ENCODE measurements at regions not wholly inside any gene's neighbourhood (a gene's known extent, or its start where the extent isn't known, plus 50 kb on each side); places are given as distances from the start of the nearest gene placed in this dataset.
A peak's percentile ranks its signal among the peaks of the same experiment; 100 is the strongest.

- DNase-seq, result peak; percentile 40
Observed at GRCh38 chr6:54010340-54011276, 100.6 kb upstream of the MLIP start.

- no peak for DNase-seq
Observed at GRCh38 chr6:54011277-54011648, 100.0 kb upstream of the MLIP start.

- no peak for DNase-seq
Observed at GRCh38 chr6:54013966-54014365, 97.3 kb upstream of the MLIP start.

GRCh38 chr6:54014440-54014839, 96.8 kb upstream of the MLIP start:
- DNase-seq, result no peak

- no peak for DNase-seq
Observed at GRCh38 chr6:54017877-54018276, 93.4 kb upstream of the MLIP start.

DNA sequence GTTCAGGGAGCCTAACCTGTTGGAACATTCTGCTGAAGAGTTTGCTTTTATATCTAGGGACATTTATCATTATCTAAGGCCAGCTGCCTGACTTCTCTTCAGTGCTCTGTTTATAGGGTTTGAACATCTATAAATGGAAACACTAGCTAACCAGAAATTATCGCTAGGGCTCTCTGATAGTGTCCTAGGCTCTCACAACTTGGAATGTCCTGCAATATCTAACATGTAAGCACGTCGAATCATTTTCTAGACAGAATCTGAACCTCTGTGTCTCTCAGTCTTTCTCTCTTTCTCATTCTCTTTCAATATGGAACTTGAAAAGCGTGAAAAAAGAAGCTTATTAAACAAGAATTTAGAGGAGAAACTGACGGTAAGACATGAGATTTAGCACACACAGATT, 92.5 kb upstream of the MLIP start:
- DNase-seq, result no peak

DNA sequence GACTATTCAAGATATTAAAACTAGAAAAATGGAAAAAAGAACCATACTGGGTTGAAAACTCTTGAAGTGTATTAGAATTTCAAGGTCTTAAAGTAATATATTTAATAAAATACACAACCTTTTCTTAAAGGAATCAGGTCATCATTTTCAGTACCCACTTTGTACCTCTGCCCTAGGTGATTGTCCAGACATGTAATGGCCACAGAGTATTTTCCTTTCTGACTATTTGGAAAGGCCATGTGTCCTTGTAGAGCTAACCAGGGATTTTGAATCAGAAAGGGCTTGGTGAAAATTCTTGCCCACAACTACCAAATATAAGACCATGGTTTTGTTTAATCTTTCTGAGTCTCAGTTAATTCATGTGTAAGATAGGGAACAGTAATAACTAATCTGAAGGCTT, 91.4 kb upstream of the MLIP start:
- no peak for DNase-seq

- no peak for DNase-seq
Observed at GRCh38 chr6:54020334-54020733, 90.9 kb upstream of the MLIP start.

DNA sequence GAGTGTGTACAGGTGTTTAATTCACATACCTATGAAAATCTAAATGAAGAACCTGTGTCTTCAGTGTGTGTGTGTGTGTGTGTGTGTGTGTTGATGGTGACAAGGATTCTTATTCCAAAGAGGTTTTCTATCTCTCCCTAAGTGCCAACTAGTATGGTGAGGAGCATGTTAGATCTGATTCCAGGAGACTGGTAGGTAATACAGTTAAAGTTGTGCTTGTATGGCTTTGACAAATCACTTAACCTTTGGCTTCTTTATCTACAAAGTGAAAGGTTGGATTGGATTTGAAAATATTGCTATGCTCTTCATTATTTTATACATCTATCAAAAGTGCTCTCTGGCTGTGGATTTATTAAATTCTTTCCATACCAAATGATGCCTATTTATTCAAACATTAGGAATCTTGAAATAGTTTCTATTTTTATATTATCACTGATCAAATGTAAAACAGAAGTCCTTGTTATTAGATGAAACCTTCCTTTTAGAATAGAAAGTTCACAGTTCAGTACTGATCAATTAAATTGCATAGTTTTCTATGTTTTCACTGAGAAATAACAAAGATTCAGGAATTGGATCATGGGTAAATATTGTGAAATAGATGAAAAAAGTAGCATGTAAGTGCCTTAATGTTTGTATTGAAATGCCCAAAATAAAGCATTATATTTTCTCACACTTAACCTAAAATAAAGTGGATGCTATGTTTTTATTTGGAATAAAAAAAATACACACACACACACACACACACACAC, 84.4 kb upstream of the MLIP start:
- no peak for DNase-seq

DNA sequence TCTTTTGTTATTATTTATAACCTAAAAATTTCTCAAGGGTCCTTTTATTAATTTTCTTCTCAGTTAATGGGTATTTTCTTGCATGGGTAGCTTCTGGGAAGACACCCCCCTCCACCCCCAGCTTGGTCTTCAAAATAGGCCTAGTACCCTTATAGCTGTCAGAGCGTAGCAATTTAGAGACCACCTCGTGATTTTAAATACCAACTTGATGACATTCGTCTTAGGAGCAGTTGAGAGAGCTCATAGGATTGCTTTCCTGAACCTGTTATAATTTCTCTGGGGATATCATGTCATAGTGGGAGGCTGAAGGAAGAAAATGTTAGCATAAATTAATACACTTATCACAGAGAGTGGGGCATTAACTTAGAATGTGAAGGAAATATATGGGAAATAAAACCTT, 83.1 kb upstream of the MLIP start:
- no peak for DNase-seq

DNA sequence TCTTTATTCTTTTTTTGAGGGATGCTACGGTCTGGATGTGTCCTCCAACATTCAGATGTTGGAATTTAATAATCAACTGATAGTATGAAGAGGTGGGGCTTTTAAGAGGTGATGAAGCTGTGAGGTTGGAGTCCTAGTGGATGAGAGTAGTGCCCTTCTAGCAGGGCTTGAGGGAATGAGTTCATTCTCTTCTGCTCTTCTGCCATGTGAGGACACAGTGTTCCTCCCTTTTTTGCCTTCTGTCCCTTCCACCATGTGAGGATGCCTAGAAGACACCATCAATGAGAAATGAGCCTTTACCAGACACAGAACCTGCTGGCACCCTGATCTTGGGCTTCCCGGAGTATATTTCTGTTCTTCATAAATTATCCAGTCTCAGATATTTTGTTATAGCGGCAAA, 82.1 kb upstream of the MLIP start:
- DNase-seq, result no peak

- no peak for DNase-seq
Observed at GRCh38 chr6:54031169-54031568, 80.1 kb upstream of the MLIP start.

GRCh38 chr6:54037277-54037779, 73.9 kb upstream of the MLIP start:
- no peak for DNase-seq

DNA sequence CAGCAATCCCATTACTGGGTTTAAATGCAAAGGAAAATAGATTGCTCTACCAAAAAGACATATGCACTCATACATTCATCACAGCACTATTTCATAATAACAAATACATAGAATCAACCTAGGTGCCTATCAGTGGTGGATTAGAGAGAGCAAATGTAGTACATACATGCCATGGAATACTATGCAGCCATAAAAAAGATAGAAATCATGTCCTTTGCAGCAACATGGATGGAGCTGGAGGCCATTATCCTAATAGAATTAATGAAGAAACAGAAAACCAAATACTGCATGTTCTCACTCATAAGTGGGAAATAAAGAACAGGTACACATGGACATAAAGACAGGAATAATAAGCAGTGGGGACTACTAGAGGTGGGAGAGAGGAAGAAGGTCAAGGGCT, 70.7 kb upstream of the MLIP start:
- DNase-seq, result no peak

DNA sequence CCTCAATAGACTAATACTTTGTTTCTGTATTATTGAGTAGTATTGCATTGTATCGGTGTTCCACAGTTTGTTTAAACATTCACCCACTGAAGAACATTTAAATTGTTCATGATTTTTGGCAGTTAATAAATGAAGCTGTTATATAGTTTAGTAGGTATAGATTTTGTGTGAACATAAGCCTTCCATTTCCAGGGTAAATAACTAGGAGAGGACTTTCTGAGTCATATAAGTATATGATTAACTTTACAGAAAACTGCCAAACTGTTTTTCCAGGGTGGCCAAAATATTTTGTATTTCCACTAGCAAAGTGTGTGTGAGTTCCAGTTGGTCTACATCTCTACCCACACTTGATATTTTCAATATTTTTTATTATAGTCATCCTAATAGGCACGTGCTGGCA, 70.0 kb upstream of the MLIP start:
- DNase-seq, result no peak

DNA sequence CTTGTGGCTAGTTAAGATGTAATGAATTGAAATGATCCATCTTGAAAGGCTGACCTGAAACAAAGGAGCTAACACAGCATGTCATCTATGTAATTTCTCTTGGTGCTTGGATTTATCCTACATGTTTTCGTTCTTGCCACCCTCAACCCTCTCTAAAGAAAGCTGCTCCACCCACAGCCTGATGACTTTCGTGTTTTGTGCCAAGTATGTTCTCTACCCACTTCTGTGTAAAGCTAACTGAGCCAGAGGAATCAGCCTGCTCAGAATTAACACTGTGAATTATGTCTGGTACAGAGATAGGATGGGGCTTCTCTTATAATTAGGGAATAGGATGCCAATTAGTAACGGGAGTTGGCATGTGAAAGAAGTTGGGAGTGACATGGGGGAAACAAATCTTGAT, 67.9 kb upstream of the MLIP start:
- DNase-seq, result no peak

DNA sequence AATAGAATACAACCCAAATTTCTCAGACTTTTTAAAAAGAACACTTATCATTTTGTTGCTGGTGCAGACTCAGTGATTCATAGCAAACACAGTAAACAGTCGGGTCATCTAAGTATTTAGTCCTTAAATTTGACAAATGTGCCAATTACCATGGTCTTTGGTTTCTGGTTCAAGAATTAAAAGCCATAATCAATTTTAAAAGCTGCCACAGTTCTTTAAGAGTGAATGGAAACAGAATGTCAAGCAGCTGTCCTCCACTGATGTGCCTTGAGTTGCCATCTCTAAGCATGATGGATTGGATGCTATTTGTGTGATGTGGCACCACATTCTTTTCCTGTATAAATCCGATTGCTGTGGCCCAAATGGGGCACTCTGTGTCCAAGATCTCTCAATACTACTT, 67.2 kb upstream of the MLIP start:
- no peak for DNase-seq

GRCh38 chr6:54048782-54049181, 62.5 kb upstream of the MLIP start:
- DNase-seq, result no peak

DNA sequence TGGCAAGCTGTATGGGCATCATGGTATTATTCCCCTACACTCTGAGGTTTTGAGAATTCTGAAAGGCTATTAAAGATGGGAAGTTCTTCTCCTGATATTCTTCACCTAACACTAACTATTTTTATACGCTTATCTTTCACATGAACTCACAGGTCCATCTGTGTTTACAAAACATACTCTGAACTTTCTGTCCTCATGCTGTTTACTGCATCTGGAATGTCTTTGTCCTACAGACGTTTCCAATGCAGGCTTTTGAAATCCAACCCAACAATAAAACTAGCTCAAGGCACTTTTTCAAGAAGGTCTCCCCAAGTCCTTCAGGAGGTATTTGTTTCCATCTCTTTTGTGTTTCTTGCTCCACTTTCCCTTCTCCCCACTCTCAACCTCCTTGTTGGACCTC, 60.5 kb upstream of the MLIP start:
- no peak for DNase-seq

DNA sequence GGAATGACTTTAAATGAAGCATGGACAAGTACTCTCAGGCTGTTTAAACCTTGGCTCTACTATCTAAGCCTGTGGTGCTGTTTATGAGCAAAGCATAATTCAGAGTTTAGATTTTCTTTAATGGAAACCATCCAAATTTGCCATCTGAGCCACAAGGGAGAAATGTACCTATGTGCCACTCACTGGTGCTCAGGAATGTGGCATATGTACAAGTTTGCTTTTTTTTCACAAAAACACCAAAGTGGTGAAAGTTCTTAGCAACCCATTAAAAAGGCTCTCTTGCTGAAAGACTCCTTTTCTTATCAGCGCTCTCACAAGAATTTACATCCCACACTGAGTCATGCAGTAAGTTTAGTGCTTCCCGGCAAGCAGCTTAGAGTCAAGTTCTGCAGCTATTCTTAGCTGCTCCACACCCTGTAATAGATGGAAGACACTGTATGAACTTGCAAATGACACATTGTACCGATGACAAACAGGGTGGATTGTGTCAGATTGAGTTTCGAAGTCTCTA, 57.3 kb upstream of the MLIP start:
- DNase-seq, result peak; percentile 32

- DNase-seq, result no peak
Observed at GRCh38 chr6:54056105-54056504, 55.1 kb upstream of the MLIP start.

DNA sequence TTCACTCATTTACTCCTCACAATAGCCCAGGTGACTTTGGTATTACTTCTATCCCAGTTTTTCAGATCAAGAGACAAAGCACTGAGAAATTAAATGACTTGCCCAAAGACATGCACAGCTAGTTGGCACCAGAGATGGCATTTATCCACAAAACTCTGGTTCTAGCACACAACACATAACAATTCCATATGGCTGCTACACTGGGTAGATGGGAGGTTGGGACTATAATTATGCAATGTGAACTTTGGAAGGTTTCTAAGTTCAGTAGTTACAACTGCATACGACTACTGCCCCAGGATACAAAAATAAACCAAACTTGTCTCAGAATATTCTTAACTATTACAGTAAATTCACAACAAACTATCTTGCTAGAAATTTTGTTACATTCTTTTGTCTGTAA, 54.2 kb upstream of the MLIP start:
- DNase-seq, result no peak

DNA sequence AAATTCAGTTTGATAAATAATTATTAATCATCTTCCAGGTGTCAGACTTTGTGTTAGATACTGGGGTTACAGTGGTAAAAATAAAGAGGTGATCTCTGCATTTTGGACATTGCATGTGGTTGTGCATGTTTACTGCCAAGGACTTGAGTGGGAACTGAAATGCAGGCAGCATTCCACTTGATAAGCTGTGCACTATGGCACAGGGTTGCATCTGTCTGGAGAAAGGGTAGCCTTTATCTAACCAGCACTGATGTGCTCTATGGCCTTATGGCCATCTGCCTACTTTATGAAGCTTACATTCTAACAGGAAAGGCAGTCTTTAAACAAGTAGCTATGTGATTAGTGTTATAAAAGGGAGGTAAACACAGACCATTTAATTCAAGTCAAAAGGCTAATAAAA, 53.0 kb upstream of the MLIP start:
- no peak for DNase-seq

DNA sequence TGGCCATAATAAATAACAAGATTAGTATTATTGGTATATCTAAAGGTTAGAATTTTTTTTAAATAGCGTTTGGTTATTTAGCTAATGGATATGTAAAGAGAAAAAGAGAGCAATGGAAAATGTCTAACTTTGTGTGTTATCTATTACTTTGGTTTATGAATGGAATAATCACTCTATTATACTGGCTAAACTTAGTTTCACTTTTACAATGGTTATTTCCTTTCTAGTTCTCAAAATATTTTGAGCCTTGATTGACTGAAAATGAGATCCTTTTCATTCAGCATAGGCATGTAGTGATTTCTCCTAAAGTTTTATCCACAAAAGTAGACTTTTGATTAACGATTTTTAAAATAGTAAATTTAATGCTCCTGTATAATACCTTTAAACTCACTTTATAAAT, 51.6 kb upstream of the MLIP start:
- DNase-seq, result no peak
